ENCODE measurements at regions not wholly inside any gene's neighbourhood (a gene's known extent, or its start where the extent isn't known, plus 50 kb on each side); places are given as distances from the start of the nearest gene placed in this dataset.
"Not testable (repeated sequence)": the region's sequence is repeated elsewhere in the genome, so short reads cannot be mapped to it uniquely, and the experiment has no call there.

DNA sequence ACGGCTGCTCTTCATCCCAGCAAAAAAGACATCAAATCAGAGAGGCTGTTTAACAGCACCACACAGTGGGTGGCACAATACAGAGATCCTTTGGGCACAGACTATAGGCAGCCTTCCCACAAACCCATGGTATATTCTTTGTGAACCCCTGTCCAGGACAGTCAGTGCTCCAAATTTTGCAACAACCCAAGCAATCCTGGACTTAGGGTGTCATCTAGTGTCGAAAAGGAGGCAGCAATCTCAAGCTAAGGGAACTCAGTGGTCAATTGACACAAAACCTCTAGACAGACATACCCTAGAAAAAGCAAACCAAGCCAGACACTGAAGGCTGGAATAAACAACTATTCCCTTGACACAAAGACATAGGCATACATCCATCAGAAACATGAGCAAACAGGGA is 137.4 kb downstream of the BMP15 start:
- ChIA-PET CTCF (no interaction called here), POLR2A (no interaction called here)
- Histone ChIP-seq H3K4me1 (ENCODE audit: control extremely low read depth in 1 of 4, control insufficient read depth in 4 of 4, insufficient read depth in 4 of 4, low read length in 3 of 4) (no peaks in the 10 kb centered on the region), H3K4me3 (ENCODE audit: control insufficient read depth in 1 of 7, extremely low read depth in 1 of 7, insufficient read depth in 4 of 7, low read depth in 2 of 7, low read length in 6 of 7) (no peak overlapping the region), H3K27ac (ENCODE audit: insufficient read depth in 1 of 2, low read depth in 1 of 2, low read length in 2 of 2, poor library complexity in 1 of 2, severe bottlenecking in 2 of 2) (no peak overlapping the region), H3K9me3 (ENCODE audit: control extremely low read depth in 1 of 5, control insufficient read depth in 4 of 5, insufficient read depth in 2 of 5, low read depth in 1 of 5, low read length in 4 of 5) (no peaks in the 10 kb centered on the region), H3K27me3 (replicated peaks in 2 of 5; ENCODE audit: control insufficient read depth in 4 of 5, insufficient read depth in 5 of 5, low read length in 4 of 5) (peaks cover 0 to 9% (median 0%) of the 10 kb centered on the region in 5 experiments), H3K36me3 (ENCODE audit: control insufficient read depth in 4 of 4, insufficient read depth in 4 of 4, low read length in 3 of 4) (no peaks in the 10 kb centered on the region)
- 92% methylated on average over 1 of the region's 2 CpGs for WGBS (ENCODE audit: insufficient coverage)
- no peak for DNase-seq

DNA sequence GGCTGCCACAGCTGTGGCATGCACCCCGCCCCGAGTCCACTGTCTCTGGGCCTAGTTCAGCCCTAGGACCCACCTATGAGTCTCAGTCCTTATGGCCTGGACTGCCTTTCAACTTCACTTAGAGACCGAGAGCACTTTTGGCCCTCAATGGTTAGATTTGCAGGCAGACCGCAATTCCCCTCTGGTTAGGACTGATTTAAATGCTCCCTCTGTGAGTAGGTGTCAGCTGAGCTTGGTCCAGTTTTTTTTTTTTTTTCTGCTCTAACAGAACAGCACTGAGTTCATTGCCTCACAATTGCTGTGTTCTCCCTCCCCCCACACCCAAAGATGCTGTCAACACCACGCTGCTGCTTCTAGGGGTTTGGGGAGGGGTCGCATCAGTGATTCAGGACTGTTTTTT is 143.2 kb downstream of the BMP15 start:
- POLR2A ChIA-PET: no interaction called here
- 82% methylated on average over 4 of the region's 6 CpGs for WGBS (ENCODE audit: insufficient coverage)
- Histone ChIP-seq H3K27ac (ENCODE audit: insufficient read depth in 1 of 2, low read depth in 1 of 2, low read length in 2 of 2, poor library complexity in 1 of 2, severe bottlenecking in 2 of 2) (no peak overlapping the region), H3K9me3 (ENCODE audit: control extremely low read depth in 1 of 5, control insufficient read depth in 4 of 5, insufficient read depth in 2 of 5, low read depth in 1 of 5, low read length in 4 of 5) (no peaks in the 10 kb centered on the region), H3K36me3 (ENCODE audit: control insufficient read depth in 4 of 4, insufficient read depth in 4 of 4, low read length in 3 of 4) (no peaks in the 10 kb centered on the region), H3K27me3 (replicated peaks in 2 of 5; ENCODE audit: control insufficient read depth in 4 of 5, insufficient read depth in 5 of 5, low read length in 4 of 5) (peaks cover 0 to 2% (median 0%) of the 10 kb centered on the region in 5 experiments), H3K4me3 (ENCODE audit: control insufficient read depth in 1 of 7, extremely low read depth in 1 of 7, insufficient read depth in 4 of 7, low read depth in 2 of 7, low read length in 6 of 7) (no peak overlapping the region), H3K4me1 (ENCODE audit: control extremely low read depth in 1 of 4, control insufficient read depth in 4 of 4, insufficient read depth in 4 of 4, low read length in 3 of 4) (no peaks in the 10 kb centered on the region)
- no peak for DNase-seq
- CTCF ChIA-PET: no interaction called here

DNA sequence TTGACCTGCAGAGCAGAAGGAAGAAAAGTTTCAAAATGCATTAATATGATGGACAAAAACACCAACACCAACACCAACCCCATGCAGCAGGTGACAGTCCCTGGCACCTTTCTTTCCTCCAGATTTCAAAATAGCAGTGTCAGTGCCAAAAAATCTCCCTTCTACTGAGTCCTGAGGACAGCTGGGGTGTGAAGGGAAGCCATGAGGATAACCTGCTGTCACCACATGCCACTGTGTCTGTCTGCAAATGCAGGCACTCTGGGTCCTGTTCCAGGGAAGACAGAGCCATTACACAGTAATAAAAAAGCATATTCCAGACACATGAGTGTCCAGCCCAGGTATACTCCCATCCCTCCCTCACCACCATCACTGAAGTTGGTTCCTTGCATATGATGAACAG is 187.5 kb downstream of the BMP15 start:
- H3K4me1 ChIP-seq (ENCODE audit: control extremely low read depth in 1 of 4, control insufficient read depth in 4 of 4, insufficient read depth in 4 of 4, low read length in 3 of 4): no peaks in the 10 kb centered on the region
- peaks cover 0 to 2% (median 0%) of the 10 kb centered on the region in 5 experiments for H3K27me3 ChIP-seq (replicated peaks in 2 of 5; ENCODE audit: control insufficient read depth in 4 of 5, insufficient read depth in 5 of 5, low read length in 4 of 5)
- H3K36me3 ChIP-seq (ENCODE audit: control insufficient read depth in 4 of 4, insufficient read depth in 4 of 4, low read length in 3 of 4): no peaks in the 10 kb centered on the region
- POLR2A ChIA-PET: no interaction called here
- no peak for DNase-seq
- CTCF ChIA-PET: no interaction called here
- no peak overlapping the region for H3K27ac ChIP-seq (ENCODE audit: insufficient read depth in 1 of 2, low read depth in 1 of 2, low read length in 2 of 2, poor library complexity in 1 of 2, severe bottlenecking in 2 of 2)
- H3K9me3 ChIP-seq (ENCODE audit: control extremely low read depth in 1 of 5, control insufficient read depth in 4 of 5, insufficient read depth in 2 of 5, low read depth in 1 of 5, low read length in 4 of 5): no peaks in the 10 kb centered on the region
- H3K4me3 ChIP-seq (ENCODE audit: control insufficient read depth in 1 of 7, extremely low read depth in 1 of 7, insufficient read depth in 4 of 7, low read depth in 2 of 7, low read length in 6 of 7): no peak overlapping the region

DNA sequence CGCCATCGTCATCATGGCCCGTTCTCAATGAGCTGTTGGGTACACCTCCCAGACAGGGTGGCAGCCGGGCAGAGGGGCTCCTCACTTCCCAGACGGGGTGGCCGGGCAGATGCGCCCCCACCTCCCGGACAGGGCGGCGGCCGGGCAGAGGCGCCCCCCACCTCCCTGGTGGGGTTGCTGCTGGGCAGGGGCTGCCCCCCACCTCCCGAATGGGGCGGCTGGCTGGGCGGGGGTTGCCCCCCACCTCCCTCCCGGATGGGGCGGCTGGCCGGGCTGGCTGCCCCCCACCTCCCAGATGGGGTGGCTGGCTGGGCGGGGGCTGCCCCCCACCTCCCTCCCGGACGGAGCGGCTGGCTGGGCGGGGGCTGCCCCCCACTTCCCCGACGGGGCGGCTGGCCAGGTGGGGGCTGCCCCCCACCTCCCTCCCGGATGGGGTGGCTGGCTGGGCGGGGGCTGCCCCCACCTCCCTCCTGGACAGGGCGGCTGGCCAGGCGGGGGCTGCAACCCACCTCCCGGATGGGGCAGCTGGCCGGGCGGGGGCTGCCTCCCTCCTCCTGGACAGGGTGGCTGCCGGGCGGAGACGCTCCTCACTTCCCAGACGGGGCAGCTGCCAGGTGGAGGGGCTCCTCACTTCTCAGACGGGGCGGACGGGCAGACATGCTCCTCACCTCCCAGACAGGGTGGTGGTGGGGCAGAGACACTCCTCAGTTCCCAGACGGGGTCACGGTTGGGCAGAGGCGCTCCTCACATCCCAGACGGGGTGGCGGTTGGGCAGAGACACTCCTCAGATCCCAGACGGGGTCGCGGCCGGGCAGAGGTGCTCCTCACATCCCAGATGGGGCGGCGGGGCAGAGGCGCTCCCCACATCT is 208.8 kb downstream of the BMP15 start:
- DNase-seq; H3K9me3 ChIP-seq (ENCODE audit: control extremely low read depth in 1 of 5, control insufficient read depth in 4 of 5, insufficient read depth in 2 of 5, low read depth in 1 of 5, low read length in 4 of 5); H3K27ac ChIP-seq (ENCODE audit: insufficient read depth in 1 of 2, low read depth in 1 of 2, low read length in 2 of 2, poor library complexity in 1 of 2, severe bottlenecking in 2 of 2); H3K27me3 ChIP-seq (replicated peaks in 2 of 5; ENCODE audit: control insufficient read depth in 4 of 5, insufficient read depth in 5 of 5, low read length in 4 of 5); H3K4me3 ChIP-seq (ENCODE audit: control insufficient read depth in 1 of 7, extremely low read depth in 1 of 7, insufficient read depth in 4 of 7, low read depth in 2 of 7, low read length in 6 of 7); H3K36me3 ChIP-seq (ENCODE audit: control insufficient read depth in 4 of 4, insufficient read depth in 4 of 4, low read length in 3 of 4); H3K4me1 ChIP-seq (ENCODE audit: control extremely low read depth in 1 of 4, control insufficient read depth in 4 of 4, insufficient read depth in 4 of 4, low read length in 3 of 4); CTCF ChIA-PET; POLR2A ChIA-PET: not testable (repeated sequence)
- 93% methylated on average over 12 of the region's 52 CpGs for WGBS (ENCODE audit: insufficient coverage)

DNA sequence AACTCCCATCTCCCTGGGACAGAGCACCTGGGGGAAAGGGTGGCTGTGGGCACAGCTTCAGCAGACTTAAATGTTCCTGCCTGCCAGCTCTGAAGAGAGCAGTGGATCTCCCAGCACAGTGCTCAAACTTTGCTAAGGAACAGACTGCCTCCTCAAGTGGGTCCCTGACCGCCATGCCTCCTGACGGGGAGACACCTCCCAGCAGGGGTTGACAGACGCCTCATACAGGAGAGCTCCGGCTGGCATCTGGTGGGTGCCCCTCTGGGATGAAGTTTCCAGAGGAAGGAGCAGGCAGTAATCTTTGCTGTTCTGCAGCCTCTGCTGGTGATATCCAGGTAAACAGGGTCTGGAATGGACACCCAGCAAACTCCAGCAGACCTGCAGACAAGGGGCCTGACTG is 206.9 kb upstream of the NUDT10 start:
- CTCF ChIA-PET; DNase-seq; H3K9me3 ChIP-seq (ENCODE audit: control extremely low read depth in 1 of 5, control insufficient read depth in 4 of 5, insufficient read depth in 2 of 5, low read depth in 1 of 5, low read length in 4 of 5); H3K4me3 ChIP-seq (ENCODE audit: control insufficient read depth in 1 of 7, extremely low read depth in 1 of 7, insufficient read depth in 4 of 7, low read depth in 2 of 7, low read length in 6 of 7); H3K27ac ChIP-seq (ENCODE audit: insufficient read depth in 1 of 2, low read depth in 1 of 2, low read length in 2 of 2, poor library complexity in 1 of 2, severe bottlenecking in 2 of 2); POLR2A ChIA-PET; H3K4me1 ChIP-seq (ENCODE audit: control extremely low read depth in 1 of 4, control insufficient read depth in 4 of 4, insufficient read depth in 4 of 4, low read length in 3 of 4); H3K36me3 ChIP-seq (ENCODE audit: control insufficient read depth in 4 of 4, insufficient read depth in 4 of 4, low read length in 3 of 4); H3K27me3 ChIP-seq (replicated peaks in 2 of 5; ENCODE audit: control insufficient read depth in 4 of 5, insufficient read depth in 5 of 5, low read length in 4 of 5): not testable (repeated sequence)
- 100% methylated on average over 1 of the region's 4 CpGs for WGBS (ENCODE audit: insufficient coverage)

DNA sequence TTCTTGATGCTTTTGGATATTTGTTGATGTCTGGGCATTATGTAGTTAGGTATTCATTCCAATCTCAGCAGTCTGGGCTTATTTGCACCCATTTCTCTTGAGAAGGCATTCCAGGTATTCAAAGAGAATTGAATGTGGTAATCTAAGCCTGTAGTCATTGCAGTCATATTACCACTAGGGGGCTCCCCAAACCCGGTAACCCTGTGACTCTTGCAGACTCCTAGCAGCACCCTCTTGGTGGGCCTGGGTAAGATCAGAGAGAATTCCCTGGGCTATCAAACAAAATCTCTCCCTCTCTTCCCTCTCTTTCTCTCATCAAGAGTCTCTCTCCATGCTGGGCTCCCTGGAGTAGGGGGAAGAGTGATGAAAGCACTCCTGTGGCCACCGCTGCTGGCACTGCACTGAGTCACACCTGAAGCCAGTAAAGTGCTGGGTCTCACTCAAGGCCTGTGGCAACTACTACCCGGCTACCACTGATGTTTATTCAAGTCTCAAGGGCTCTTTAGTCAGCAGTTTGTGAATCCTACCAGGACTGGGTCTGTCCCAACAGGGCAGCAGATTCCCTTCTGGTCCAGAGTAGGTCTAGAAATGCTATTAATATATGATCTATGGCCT is 187.7 kb upstream of the NUDT10 start:
- Histone ChIP-seq H3K4me3 (ENCODE audit: control insufficient read depth in 1 of 7, extremely low read depth in 1 of 7, insufficient read depth in 4 of 7, low read depth in 2 of 7, low read length in 6 of 7) (no peak overlapping the region), H3K27me3 (replicated peaks in 2 of 5; ENCODE audit: control insufficient read depth in 4 of 5, insufficient read depth in 5 of 5, low read length in 4 of 5) (peaks cover 0 to 9% (median 0%) of the 10 kb centered on the region in 5 experiments), H3K9me3 (ENCODE audit: control extremely low read depth in 1 of 5, control insufficient read depth in 4 of 5, insufficient read depth in 2 of 5, low read depth in 1 of 5, low read length in 4 of 5) (no peaks in the 10 kb centered on the region), H3K4me1 (ENCODE audit: control extremely low read depth in 1 of 4, control insufficient read depth in 4 of 4, insufficient read depth in 4 of 4, low read length in 3 of 4) (no peaks in the 10 kb centered on the region), H3K27ac (ENCODE audit: insufficient read depth in 1 of 2, low read depth in 1 of 2, low read length in 2 of 2, poor library complexity in 1 of 2, severe bottlenecking in 2 of 2) (no peak overlapping the region), H3K36me3 (ENCODE audit: control insufficient read depth in 4 of 4, insufficient read depth in 4 of 4, low read length in 3 of 4) (no peaks in the 10 kb centered on the region)
- DNase-seq: peak; percentile 27 to 65 (median 54)
- ChIA-PET POLR2A (no interaction called here), CTCF (interaction anchor here (1.3 kb wide), 2 partner anchors 10 to 314 kb away, joined by 3 to 5 read pairs; no protein-coding TSS in a partner anchor)
- 71% methylated on average over 1 of the region's 3 CpGs for WGBS (ENCODE audit: insufficient coverage)

DNA sequence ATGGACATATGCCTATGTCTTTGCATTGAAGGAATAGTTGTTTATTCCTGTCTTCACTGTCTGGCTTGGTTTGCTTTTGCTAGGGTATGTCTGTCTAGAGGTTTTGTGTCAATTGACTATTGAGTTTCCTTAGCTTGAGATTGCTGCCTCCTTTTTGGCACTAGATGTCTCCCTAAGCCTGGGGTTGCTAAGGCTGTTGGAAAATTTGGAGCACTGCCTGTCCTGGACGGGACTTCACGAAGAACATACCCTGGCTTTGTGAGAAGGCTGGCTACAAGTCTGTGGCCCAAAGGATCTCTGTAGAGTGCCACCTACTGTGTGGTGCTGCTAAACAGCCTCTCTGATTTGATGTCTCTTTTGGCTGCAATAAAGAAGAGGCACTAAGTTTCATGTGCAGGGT is 183.8 kb upstream of the NUDT10 start:
- H3K9me3 ChIP-seq (ENCODE audit: control extremely low read depth in 1 of 5, control insufficient read depth in 4 of 5, insufficient read depth in 2 of 5, low read depth in 1 of 5, low read length in 4 of 5): no peaks in the 10 kb centered on the region
- H3K4me1 ChIP-seq (ENCODE audit: control extremely low read depth in 1 of 4, control insufficient read depth in 4 of 4, insufficient read depth in 4 of 4, low read length in 3 of 4): no peaks in the 10 kb centered on the region
- peak in 2 of 3 donors; percentile 11 to 23 for DNase-seq
- no peaks in the 10 kb centered on the region for H3K36me3 ChIP-seq (ENCODE audit: control insufficient read depth in 4 of 4, insufficient read depth in 4 of 4, low read length in 3 of 4)
- CTCF ChIA-PET: interaction anchor here (1.0 kb wide), 1 partner anchor 311 kb away, joined by 3 read pairs; no protein-coding TSS in a partner anchor
- no peak overlapping the region for H3K27ac ChIP-seq (ENCODE audit: insufficient read depth in 1 of 2, low read depth in 1 of 2, low read length in 2 of 2, poor library complexity in 1 of 2, severe bottlenecking in 2 of 2)
- WGBS (ENCODE audit: insufficient coverage): 34% methylated on average over 2 of the region's 2 CpGs
- POLR2A ChIA-PET: no interaction called here
- H3K4me3 ChIP-seq (ENCODE audit: control insufficient read depth in 1 of 7, extremely low read depth in 1 of 7, insufficient read depth in 4 of 7, low read depth in 2 of 7, low read length in 6 of 7): no peak overlapping the region
- H3K27me3 ChIP-seq (replicated peaks in 2 of 5; ENCODE audit: control insufficient read depth in 4 of 5, insufficient read depth in 5 of 5, low read length in 4 of 5): peaks cover 0 to 9% (median 0%) of the 10 kb centered on the region in 5 experiments
